HG03469 (cell line): ENCODE measurements at regions not wholly inside any gene's neighbourhood (a gene's known extent, or its start where the extent isn't known, plus 50 kb on each side); places are given as distances from the start of the nearest gene placed in this dataset.

Experiments
- ATAC-seq: cut with Tn5 transposase; IDR thresholded peaks from one replicate; pipeline ENCODE4 v1.9.1; 2021; ENCODE audit warnings: mild to moderate bottlenecking, moderate library complexity, moderate number of reproducible peaks; ENCODE audit not compliant: unreplicated experiment

DNA sequence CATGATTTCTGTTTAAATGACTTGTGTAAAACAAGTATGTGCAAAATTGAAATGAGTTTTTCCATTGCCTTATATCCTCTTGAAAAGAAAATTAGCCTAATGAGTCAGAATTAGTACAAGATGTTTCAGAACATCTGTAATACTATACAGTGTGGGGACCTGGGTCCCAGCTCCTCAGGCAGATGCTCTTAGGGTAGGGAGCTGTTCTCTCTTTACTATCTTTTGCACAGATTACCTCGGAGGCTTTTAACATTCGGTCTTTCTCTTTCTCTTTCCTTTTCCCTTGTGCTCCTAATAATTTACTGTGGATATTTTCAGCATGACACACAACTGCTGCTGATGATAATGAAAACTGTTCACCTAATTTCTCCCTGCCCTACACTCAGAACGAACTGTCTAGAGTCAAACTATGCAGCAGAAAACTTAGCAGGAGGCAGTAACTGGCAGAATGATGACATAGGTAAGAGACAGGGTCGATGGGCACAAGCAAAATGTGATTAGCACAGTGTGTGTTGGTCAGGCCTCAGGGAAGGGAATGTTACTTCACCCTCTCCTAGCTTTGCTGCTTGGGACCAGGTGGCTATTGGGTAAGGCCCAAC is 455.3 kb downstream of the PDHA2 start:
- ATAC-seq: no peak

- no peak for ATAC-seq
Observed at GRCh38 chr4:96301715-96302114, 461.8 kb downstream of the PDHA2 start.

- ATAC-seq: no peak
Observed at GRCh38 chr4:96305030-96305429, 465.1 kb downstream of the PDHA2 start.

GRCh38 chr4:96312046-96312685 is 472.3 kb downstream of the PDHA2 start:
- ATAC-seq: no peak

DNA sequence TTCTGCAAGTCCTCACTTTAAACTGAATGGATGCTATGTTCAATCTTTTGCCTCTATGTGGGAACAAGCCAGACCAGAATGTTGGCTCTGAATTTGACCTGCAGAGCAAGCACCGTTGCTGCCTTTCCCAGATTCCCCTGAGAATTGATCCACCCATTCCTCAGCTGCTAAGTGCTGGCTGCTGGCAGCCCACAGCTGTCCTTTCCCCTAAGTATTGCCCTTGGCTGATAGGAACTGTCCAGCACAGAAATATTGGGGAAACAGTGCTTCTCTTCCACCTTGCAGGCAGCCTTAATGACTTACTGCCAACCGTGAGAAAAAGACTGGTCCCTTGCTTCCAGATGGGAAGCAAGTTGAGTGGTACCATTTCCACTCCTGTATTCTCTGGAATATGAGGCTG is 475.9 kb downstream of the PDHA2 start:
- no peak for ATAC-seq

GRCh38 chr4:96316776-96317175 is 476.9 kb downstream of the PDHA2 start:
- ATAC-seq: no peak

DNA sequence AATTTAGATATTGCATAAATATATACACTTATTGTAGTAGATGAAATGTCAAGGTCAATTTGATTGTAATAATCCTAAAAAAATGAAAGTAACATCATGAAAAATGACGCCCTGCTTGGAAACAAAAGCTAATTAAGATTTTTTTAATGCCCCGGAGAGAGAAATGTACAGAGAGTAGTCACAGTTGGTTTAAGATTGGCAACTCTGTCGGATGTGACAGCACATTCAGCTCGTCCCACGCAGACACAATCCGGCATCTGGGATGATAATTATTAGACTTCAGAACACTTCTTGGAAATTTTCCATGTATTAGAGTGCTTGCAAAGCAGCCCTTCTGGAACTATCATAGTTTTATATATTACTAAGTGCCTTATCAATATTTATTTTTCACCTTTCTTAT is 478.0 kb downstream of the PDHA2 start:
- ATAC-seq: no peak

DNA sequence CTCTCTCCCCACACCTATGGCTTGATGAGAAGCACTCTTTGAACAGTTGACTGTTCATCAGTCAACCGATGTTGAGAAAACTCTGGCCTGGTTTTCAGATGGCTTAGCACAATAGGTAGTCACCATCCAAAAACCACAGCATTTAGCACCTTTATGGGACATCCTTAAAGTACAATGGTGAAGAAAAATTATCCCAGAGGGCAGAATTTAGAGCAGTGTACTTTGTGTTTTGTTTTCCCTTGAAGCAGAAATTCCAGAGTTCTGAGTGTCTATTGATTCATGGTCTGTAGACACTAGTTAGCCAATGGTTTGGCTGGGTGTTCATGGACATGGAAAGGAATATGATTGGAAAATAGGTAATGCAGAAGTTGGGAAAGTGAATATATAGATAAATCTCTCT is 487.0 kb downstream of the PDHA2 start:
- ATAC-seq: no peak

DNA sequence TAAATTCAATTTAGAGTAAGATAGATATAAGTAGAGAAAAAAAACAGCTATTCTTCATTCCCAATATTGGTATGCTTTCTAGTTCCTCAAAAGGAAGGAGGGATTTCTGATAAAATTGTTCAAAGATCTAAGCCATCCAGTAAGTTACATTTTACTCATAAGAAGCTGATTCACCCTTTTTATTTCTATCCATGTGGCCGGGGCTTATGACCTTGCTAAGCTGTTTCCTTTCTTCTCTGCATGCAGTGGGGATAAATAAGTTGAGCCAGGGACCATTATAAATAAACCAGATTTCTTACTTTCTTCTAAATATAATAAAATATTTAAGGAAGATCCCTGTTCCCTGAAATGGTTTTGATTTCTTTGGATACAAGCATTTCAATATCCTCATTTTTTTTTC is 502.3 kb downstream of the PDHA2 start:
- no peak for ATAC-seq

- no peak for ATAC-seq
Observed at GRCh38 chr4:96342790-96343455, 503.0 kb downstream of the PDHA2 start.

DNA sequence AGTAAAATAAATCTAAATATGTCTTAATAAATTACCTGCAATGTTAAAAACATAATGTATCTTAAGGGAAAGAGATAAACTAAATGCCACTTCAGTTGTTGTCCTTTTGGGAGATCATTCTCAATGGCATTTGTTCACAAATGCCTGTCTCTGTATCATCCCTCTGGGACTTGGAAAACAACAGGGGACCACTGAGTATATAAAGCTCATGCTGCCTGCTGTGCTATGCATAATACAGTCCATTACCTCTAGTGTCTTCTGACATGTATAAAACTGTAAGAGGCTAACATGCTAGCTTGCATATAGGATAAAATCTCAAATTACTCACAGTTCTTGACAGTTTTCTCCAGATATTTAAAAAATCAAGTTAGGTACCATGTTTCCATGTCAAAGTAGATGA is 503.9 kb downstream of the PDHA2 start:
- ATAC-seq: no peak

DNA sequence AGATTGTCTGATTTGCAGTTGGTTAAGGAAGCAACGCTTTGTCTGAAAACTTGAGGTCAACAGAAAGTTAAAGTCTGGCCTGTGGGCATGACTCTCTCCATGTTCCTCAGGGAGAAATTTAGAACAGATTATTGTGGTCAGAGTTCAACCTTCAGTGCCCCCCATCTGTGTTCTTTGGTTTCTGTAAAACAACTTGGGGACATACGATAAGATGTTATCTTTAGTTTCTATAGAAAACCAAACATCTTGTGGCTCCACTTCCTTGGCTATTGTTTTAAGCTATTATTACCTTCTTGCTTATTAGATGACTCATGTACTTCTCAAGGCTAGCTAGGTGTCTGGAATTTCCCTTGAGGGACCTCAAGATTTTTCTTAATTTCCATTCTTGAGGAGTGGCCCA is 507.7 kb downstream of the PDHA2 start:
- ATAC-seq: no peak

DNA sequence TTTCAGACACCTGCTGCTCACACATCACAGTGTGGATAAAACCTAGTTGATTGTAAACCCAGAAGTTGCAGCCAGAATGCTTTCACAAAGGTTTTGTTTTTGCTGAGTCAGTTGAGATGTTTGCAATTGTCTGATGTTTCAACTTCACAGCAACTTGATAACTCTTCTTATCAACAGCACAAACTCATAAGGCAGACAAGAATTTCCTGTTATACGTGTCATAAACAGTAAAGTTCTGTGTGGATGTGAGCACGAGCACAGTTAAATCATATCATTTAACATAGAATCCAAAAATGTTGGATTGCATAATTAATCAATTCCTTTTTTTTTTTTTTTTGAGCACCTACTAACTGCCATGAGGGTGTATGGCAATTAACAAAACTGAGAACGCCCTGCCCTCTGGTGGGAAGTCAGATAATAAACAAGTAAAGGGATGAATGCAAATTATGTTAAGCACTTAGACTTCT is 512.2 kb downstream of the PDHA2 start:
- ATAC-seq: no peak

GRCh38 chr4:96354036-96354712 is 514.3 kb downstream of the PDHA2 start:
- no peak for ATAC-seq

DNA sequence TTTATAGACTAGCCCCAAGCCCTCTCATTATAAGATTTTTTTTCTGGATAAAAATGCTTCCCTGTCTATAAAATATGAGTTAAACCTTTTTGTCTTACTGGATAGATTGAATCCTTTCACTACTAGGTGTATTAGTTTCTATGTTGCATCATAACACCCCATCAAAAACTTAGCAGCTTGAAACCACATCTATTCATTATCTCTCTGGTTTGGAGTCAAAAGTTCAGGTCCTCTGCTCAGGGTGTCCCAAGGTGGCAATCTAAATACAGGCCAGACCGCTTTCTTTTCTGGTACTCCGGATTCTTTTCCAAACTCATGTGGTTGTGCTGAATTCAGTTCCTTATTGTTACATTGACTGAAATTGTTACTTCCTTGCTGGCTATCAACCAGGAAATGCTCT is 515.5 kb downstream of the PDHA2 start:
- no peak for ATAC-seq

DNA sequence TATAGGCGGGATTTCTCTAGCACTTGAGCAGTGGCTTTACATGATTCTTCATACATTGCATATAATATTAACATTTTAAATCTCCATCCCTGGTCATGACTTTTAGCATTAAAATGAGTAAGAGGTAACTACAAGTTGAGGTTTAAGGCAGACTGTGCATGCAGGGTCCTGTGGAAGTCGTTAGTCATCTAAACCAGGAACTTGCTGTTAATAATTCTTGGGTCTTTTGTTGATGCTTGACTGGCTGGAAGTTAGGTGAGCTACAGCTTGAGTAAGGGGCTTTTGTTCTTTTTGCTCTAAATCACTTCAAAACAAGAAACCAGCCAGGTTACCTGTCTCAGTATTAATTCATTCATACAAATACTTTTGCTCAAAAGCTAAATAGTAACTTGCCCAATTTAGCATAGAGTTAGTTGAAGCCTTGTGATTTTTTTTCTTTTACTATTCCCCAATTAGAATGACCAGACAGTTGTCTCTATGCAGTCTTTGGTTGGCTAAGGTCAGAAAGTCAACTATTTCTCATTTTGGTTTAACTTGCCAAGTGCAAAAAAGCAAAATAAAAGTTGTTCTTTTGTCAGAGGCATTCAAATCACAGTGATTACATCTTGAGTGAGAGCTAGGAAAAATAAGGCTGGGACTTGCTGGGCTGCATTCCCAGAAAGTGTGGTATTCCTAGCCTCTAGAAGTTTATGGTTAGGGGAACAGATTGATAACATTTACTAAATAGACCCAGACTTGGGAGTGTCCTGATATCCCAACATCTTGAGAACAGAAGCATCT is 516.9 kb downstream of the PDHA2 start:
- ATAC-seq: no peak

DNA sequence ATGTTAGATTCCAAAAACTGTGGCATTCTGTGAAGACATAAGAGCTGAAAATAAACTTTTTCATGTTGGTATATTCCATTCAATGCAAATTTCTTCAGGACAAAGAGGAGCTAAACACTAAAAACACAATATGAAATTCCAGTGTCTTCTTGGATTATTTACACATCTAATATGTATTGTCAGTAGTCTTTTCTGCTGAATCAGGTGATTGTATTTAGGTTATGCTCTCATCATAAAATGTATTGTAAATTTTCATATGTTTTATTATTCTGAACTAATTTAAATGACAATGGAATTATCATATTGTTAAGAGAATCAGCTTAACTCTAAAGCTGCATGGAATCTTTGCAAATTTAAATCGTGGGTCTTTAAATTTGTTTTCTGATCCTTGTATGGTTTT is 526.7 kb downstream of the PDHA2 start:
- no peak for ATAC-seq

- ATAC-seq: no peak
Observed at GRCh38 chr4:96375367-96375766, 535.5 kb downstream of the PDHA2 start.

DNA sequence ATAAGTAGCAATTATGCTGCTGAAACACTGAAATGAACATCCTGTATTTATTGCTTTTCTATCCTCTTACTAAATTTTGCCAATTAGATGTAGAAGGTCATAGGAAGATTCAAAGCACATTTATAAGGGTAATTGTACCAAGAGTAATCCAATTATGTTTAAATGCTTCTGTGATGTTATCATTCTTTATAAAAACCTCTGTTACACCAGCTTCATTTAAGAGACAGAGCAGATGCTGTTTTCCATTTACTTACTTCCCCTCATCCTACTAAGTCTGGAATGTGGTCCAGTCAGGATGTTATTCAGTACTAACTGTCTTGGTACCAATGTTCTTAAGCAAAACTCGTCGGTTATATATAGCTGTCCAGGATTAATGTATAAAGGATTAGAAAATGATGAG is 539.6 kb downstream of the PDHA2 start:
- no peak for ATAC-seq

GRCh38 chr4:96380106-96380505 is 540.2 kb downstream of the PDHA2 start:
- ATAC-seq: no peak

GRCh38 chr4:96383349-96383748 is 543.5 kb downstream of the PDHA2 start:
- ATAC-seq: no peak
